Stomach (tissue), 8 donors: ENCODE measurements at regions not wholly inside any gene's neighbourhood (a gene's known extent, or its start where the extent isn't known, plus 50 kb on each side); places are given as distances from the start of the nearest gene placed in this dataset.

Source experiments
- DNase-seq, 2 donors: peaks; one replicate each; pipeline versions ENCODE4 v3.0.0 to v3.0.0-alpha.2; 2013 to 2019
- H3K27ac ChIP-seq, 5 donors: fragments of 200-600 bp in 4 of 5; sonication (generic) in 4 of 5; one replicate each; pipeline ENCODE4 v1.5.1; 2013 to 2019; ENCODE audit warnings: mild to moderate bottlenecking in 1 of 5, moderate library complexity in 1 of 5
- H3K27me3 ChIP-seq, 3 donors: fragments of 200-600 bp; sonication (generic); one replicate each; pipeline ENCODE4 v1.5.1; 2017 to 2019; ENCODE audit warnings: mixed run types in 1 of 3
- H3K36me3 ChIP-seq, 4 donors: fragments of 200-600 bp; sonication (generic); 1 replicate in 3 of 4; 2 replicates in 1 of 4; pipeline ENCODE4 v1.5.1; 2016 to 2019
- H3K4me1 ChIP-seq, 4 donors: fragments of 200-600 bp; sonication (generic); one replicate each; pipeline ENCODE4 v1.5.1; 2016 to 2019
- H3K4me3 ChIP-seq, 4 donors: fragments of 200-600 bp; sonication (generic) in 3 of 4; one replicate each; pipeline ENCODE4 v1.5.1; 2016 to 2019; ENCODE audit warnings: mild to moderate bottlenecking in 1 of 4
- H3K9me3 ChIP-seq, 4 donors: fragments of 200-600 bp; sonication (generic); one replicate each; pipeline ENCODE4 v1.5.1; 2016 to 2019
- CTCF ChIP-seq, 7 experiments: fragments of 450-650 bp in 4 of 7; fragments of 200-600 bp in 3 of 7; sonication (generic) in 3 of 7; IDR thresholded peaks; one replicate each; pipeline ENCODE4 v1.5.1; 2016 to 2019; ENCODE audit warnings: antibody characterized with exemption in 7 of 7, control low read depth in 2 of 7, mild to moderate bottlenecking in 1 of 7
- EP300 ChIP-seq: sonication (generic); formaldehyde crosslinking; IDR thresholded peaks from one replicate; pipeline ENCODE4 v1.6.1; 2017; ENCODE audit warnings: antibody characterized with exemption
- POLR2A ChIP-seq, 4 donors: fragments of 450-650 bp; IDR thresholded peaks; one replicate each; pipeline ENCODE4 v1.6.1; 2016; ENCODE audit warnings: antibody characterized with exemption in 4 of 4, control low read depth in 2 of 4, mild to moderate bottlenecking in 1 of 4, moderate library complexity in 1 of 4
- POLR2AphosphoS5 ChIP-seq, 3 donors: sonication (generic); formaldehyde crosslinking; IDR thresholded peaks; one replicate each; pipeline ENCODE4 v1.6.1; 2016; ENCODE audit warnings: antibody characterized with exemption in 3 of 3
- WGBS, 5 donors: extraction: QIAGEN DNeasy Blood & Tissue Kit in 3 of 5; methylation state at CpG; one replicate each; pipeline versions ENCODE4 v1.1.5 to v1.1.7; 2013 to 2018; 5-methylcytosine and 5-hydroxymethylcytosine counted together
- intact Hi-C: fragments of 100-400 bp; cut with DNase I; formaldehyde crosslinking; loops from one replicate; pipeline ENCODE4 v1.15.1; 2023; ENCODE audit warnings: low total_unique reads
- donor health status: healthy with polysubstance abuse.
- donor health status: Bipolar disorder and iron deficiency.
- donor health status: healthy.

GRCh38 chr15:69914040-69914439 is 183.7 kb downstream of the TLE3 start:
- intact Hi-C loops: no loop called here
- Histone ChIP-seq H3K9me3 (no peaks in the 10 kb centered on the region), H3K36me3 (no peaks in the 10 kb centered on the region), H3K4me1 (no peaks in the 10 kb centered on the region), H3K27ac (no peak overlapping the region), H3K27me3 (no peaks in the 10 kb centered on the region), H3K4me3 (no peak overlapping the region)
- no peak for DNase-seq
- TF ChIP-seq EP300: no peak
- no peak for TF ChIP-seq POLR2AphosphoS5 (IDR thresholded peaks at IDR 0.05)
- no peak for TF ChIP-seq POLR2A (IDR thresholded peaks at IDR 0.05)
- TF ChIP-seq CTCF (IDR thresholded peaks at IDR 0.05): no peak
- WGBS, 5 donors: 75 to 87% (median 84%) methylated on average over 8 to 9 of the region's 9 CpGs

- DNase-seq: peak in 1 of 2 donors; percentile 32
- no peaks in the 10 kb centered on the region for H3K27me3 ChIP-seq
- TF ChIP-seq CTCF (IDR thresholded peaks at IDR 0.05) (no peak), EP300 (no peak), POLR2AphosphoS5 (IDR thresholded peaks at IDR 0.05) (no peak), POLR2A (IDR thresholded peaks at IDR 0.05) (no peak)
- H3K4me1 ChIP-seq: no peaks in the 10 kb centered on the region
- no peak overlapping the region for H3K4me3 ChIP-seq
- no peak overlapping the region for H3K27ac ChIP-seq
- H3K36me3 ChIP-seq: no peaks in the 10 kb centered on the region
- intact Hi-C loops: no loop called here
- 44 to 59% (median 59%) methylated on average over 2 of the region's 2 CpGs for WGBS, 5 donors
- H3K9me3 ChIP-seq: no peaks in the 10 kb centered on the region
Observed at GRCh38 chr15:69914960-69915359, 182.8 kb downstream of the TLE3 start.

GRCh38 chr15:69916169-69916785 is 181.4 kb downstream of the TLE3 start:
- intact Hi-C loops: no loop called here
- 83 to 90% (median 87%) methylated on average over 6 of the region's 6 CpGs for WGBS, 5 donors
- H3K9me3 ChIP-seq: no peaks in the 10 kb centered on the region
- DNase-seq: no peak
- no peak overlapping the region for H3K27ac ChIP-seq
- no peaks in the 10 kb centered on the region for H3K27me3 ChIP-seq
- no peak for TF ChIP-seq EP300
- TF ChIP-seq POLR2AphosphoS5 (IDR thresholded peaks at IDR 0.05): no peak
- no peak for TF ChIP-seq POLR2A (IDR thresholded peaks at IDR 0.05)
- no peak for TF ChIP-seq CTCF (IDR thresholded peaks at IDR 0.05)
- no peaks in the 10 kb centered on the region for H3K4me1 ChIP-seq
- H3K36me3 ChIP-seq: no peaks in the 10 kb centered on the region
- no peak overlapping the region for H3K4me3 ChIP-seq

- H3K27ac ChIP-seq: no peak overlapping the region
- H3K9me3 ChIP-seq: peaks cover 0 to 4% (median 0%) of the 10 kb centered on the region in 4 donors
- no peaks in the 10 kb centered on the region for H3K27me3 ChIP-seq
- no peak for TF ChIP-seq EP300
- TF ChIP-seq POLR2AphosphoS5 (IDR thresholded peaks at IDR 0.05): no peak
- TF ChIP-seq POLR2A (IDR thresholded peaks at IDR 0.05): no peak
- TF ChIP-seq CTCF (IDR thresholded peaks at IDR 0.05): no peak
- intact Hi-C loops: no loop called here
- DNase-seq: no peak
- no peak overlapping the region for H3K4me3 ChIP-seq
- H3K36me3 ChIP-seq: no peaks in the 10 kb centered on the region
- 76 to 90% (median 82%) methylated on average over 2 of the region's 2 CpGs for WGBS, 5 donors
- no peaks in the 10 kb centered on the region for H3K4me1 ChIP-seq
Observed at GRCh38 chr15:69917056-69917455, 180.7 kb downstream of the TLE3 start.
